C4-2B (cell line): ENCODE measurements at regions not wholly inside any gene's neighbourhood (a gene's known extent, or its start where the extent isn't known, plus 50 kb on each side); places are given as distances from the start of the nearest gene placed in this dataset.

ENCODE experiments used
- ZFX ChIP-seq: fragments of 450-650 bp; IDR thresholded peaks from 2 replicates; pipeline ENCODE4 v1.6.1; 2017
- TF ChIP-seq, protein P1 (sequence below): fragments of 450-650 bp; conservative IDR thresholded peaks from 2 replicates; pipeline ENCODE4 v1.5.1; 2017; ENCODE audit warnings: mild to moderate bottlenecking

DNA sequence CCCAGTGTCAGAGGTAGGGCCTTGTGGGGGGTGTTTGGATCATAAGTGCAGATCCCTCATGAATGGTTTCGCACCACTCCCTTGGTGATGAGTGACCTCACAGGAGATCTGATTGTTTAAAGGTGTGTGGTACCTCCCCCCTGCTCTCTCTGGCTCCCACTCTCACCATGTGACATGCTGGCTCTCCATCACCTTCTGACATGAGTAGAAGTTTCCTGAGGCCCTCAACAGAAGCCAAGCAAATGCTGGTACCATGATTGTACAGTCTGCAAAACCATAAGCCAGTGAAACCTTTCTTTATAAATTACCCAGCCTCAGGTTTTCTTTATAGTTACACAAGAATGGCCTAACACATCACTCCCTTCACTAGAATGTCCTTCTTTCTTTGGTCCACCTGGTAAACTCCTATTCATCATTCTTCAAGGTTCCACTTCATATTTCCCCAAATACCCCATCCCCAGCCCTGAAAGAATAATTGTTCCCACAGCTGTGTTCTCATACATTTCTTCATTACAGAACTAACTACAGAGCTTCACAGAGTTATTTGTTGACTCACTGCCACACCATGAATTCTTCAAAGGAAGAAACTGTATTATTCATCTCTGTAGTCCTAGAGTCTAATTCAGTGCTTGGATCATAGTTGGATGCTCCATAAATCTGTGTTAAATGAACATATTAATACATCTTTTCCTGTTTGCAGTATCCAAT is 81.2 kb upstream of the STK17B start:
- TF ChIP-seq, protein P1, sequence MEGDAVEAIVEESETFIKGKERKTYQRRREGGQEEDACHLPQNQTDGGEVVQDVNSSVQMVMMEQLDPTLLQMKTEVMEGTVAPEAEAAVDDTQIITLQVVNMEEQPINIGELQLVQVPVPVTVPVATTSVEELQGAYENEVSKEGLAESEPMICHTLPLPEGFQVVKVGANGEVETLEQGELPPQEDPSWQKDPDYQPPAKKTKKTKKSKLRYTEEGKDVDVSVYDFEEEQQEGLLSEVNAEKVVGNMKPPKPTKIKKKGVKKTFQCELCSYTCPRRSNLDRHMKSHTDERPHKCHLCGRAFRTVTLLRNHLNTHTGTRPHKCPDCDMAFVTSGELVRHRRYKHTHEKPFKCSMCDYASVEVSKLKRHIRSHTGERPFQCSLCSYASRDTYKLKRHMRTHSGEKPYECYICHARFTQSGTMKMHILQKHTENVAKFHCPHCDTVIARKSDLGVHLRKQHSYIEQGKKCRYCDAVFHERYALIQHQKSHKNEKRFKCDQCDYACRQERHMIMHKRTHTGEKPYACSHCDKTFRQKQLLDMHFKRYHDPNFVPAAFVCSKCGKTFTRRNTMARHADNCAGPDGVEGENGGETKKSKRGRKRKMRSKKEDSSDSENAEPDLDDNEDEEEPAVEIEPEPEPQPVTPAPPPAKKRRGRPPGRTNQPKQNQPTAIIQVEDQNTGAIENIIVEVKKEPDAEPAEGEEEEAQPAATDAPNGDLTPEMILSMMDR = no peak
- TF ChIP-seq ZFX = no peak
